ENCODE measurements at regions not wholly inside any gene's neighbourhood (a gene's known extent, or its start where the extent isn't known, plus 50 kb on each side); places are given as distances from the start of the nearest gene placed in this dataset.

DNA sequence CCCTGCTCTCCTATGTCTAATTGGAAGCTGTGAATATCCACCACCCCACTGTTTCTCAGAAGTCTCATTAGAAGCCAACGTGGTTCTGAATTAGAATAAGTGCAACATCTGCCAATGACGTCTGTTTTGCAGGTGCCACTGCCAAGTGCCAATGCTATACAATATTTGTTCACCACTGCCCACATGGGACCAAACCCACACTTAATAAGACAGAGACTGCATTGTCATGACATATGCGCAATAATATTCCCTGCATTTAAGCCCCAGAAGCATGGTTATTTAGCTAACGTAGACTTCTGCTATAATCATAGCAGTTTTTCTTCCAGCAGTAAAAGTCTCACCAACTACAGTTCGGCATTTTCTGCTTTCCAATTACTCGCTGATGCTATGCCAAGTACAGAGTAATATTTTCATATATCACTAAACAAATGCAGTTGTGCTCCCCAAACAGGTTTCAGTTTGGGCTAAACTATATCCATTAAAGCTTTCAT lies 262.5 kb upstream of the PCDH18 start:
- TF ChIP-seq, protein P1, sequence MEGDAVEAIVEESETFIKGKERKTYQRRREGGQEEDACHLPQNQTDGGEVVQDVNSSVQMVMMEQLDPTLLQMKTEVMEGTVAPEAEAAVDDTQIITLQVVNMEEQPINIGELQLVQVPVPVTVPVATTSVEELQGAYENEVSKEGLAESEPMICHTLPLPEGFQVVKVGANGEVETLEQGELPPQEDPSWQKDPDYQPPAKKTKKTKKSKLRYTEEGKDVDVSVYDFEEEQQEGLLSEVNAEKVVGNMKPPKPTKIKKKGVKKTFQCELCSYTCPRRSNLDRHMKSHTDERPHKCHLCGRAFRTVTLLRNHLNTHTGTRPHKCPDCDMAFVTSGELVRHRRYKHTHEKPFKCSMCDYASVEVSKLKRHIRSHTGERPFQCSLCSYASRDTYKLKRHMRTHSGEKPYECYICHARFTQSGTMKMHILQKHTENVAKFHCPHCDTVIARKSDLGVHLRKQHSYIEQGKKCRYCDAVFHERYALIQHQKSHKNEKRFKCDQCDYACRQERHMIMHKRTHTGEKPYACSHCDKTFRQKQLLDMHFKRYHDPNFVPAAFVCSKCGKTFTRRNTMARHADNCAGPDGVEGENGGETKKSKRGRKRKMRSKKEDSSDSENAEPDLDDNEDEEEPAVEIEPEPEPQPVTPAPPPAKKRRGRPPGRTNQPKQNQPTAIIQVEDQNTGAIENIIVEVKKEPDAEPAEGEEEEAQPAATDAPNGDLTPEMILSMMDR (conservative IDR thresholded peaks at IDR 0.05 in 1 of 2, IDR thresholded peaks at IDR 0.05 in 1 of 2; ENCODE audit: extremely low read depth in 1 of 2, insufficient read depth in 1 of 2, low read depth in 1 of 2, low read length in 2 of 2): no peak
- no peak for TF ChIP-seq EZH2 (IDR thresholded peaks at IDR 0.05; ENCODE audit: borderline replicate concordance, low read length)
